Activated naive CD8-positive, alpha-beta T cell treated with anti-CD3 and anti-CD28 coated beads, Interleukin-2, amount 50 U/mL, for 16 hours (primary cell): ENCODE measurements at regions not wholly inside any gene's neighbourhood (a gene's known extent, or its start where the extent isn't known, plus 50 kb on each side); places are given as distances from the start of the nearest gene placed in this dataset.

ENCODE experiments used
- DNase-seq: peaks from one replicate; pipeline ENCODE4 v3.0.0-alpha.2; 2020; ENCODE audit warnings: low read depth, low spot score

DNA sequence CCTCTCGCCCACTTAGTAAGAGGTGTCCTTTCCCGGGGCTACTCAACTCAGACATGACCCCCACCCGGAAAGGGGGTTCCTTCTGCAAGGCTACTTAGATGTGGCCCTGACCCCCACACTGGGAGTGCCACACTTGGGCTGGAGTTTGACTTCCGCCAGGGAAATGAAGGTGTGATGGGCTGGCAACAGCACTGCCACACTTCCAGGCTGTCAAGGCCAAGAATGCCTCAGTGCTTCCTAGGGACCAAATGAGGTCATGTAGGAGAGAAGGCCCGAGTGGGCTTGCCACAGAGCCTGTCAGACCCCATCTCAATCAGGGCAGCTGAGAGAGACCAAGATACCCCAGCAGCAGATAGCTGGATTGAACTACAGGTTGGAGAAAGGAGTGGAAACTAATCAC lies 55.5 kb downstream of the DRD1 start:
- no peak for DNase-seq

DNA sequence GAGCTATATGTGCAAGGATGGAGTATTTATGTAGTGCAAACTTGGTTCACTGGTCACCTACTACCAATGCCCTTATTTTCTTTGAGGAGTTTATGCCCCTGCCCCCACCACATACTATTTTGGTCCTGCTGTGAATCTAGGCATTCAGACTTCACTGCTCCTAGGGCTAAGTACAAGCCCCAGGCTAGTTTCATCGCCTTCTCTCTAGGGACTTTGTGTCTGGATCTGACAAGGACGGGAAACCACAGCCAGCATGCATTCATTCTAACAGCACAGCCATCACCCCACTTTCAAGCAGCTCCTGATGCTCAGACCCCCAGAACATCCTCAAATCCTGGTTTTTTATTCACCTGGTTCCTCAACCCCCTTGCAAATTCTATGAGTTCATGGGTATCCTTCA lies 56.8 kb downstream of the DRD1 start:
- no peak for DNase-seq

DNA sequence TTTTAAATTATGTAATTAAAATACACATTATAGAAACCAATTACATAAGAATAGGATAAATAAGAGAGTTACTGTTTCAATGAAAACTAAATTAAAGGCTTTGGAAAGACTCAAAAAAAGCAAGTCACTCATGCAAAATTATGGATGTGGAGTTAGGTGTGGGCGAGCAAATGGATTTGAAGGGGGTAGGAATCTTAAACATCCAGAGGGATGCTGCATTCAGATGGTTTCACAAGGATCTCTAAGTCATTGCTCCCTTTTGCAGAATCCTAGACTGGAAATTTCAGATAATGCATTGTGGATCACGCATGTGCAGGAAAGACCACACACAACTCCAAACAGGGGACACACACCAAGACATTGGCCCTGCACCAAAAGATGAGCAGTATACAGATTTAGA lies 57.5 kb downstream of the DRD1 start:
- no peak for DNase-seq

DNA sequence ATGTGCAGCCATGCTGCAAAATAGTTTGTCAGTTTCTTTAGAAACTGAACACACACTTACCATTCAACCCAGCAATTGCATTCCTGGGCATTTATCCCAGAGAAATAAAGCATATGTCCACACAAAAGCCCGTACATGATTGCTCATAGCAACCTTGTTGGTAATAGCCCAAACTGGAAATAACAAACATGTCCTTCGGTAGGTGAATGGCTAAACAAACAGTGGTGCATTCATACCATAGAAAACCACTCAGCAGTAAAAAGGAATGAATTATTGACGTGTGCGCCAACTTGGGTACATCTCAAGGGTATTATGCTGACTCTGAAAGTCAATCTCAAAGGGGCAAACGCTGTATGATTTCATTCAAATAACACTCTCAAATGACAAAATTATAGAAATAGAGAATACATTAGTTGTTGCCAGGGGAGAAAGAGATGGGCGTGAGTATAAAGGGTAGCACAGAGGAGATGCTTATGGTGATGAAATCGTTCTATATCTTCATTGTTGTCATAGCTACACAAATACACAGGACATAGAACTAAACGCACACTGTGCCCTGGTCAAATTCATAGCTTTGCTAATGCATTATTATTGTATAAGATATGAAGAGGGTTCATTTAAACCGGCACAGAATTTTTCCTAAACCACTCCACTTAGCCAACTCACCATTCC lies 58.2 kb downstream of the DRD1 start:
- DNase-seq = no peak

DNA sequence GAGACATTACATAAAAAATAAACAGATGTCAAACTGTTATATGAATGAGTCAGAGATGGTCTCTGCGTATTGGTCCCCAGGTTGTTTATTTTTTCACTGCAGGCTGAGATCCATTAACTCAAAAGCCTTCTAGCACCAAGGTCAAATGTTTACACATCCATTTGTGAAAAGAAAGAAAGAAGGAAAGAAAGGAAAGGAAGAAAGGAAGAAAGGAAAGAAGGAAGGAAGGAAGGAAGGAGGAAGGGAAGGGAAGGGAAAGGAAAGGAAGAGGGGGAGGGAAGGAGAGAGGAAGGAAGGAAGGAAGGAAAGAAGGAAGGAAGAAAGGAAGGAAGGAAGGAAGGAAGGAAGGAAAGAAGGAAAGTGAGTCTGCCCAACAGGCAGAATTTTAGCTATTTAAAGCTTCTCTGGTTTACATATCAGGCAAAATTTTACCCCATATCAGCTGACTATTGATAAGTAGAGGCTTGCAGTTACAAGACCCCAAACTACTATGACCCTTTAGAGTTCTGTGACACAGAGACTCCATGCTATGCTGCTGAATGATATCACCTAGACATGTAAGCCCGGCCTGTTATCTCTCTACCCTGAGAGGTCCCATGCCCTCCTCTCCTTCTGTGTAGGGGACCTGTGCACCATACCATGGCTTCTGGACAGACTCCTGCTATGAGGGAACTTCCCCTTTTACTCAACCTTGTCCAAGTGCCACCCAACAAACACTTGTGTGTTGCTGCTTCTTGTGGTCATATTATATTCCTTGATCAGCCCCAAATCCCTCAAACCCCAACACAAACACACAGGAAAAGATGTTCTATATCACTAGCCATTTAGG lies 59.0 kb downstream of the DRD1 start:
- no peak for DNase-seq

DNA sequence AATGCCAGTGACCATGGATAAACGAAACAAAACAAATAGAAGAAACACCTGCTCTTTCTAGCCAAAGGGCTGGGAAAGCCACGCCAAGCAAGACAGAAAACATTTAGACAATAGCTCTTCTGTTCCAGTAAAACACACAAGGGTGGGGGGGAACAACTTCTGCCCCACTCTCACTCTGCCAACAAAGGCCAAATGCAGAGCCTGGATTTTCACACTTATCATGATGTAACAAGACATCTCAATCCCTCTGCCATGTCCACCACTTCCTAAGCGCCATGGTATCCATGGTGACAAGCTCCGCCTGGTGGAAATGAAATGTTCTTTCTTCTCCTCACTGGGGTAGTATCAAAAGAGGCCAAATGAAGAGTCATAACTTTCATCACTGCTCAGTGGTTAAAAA lies 60.6 kb downstream of the DRD1 start:
- no peak for DNase-seq

DNA sequence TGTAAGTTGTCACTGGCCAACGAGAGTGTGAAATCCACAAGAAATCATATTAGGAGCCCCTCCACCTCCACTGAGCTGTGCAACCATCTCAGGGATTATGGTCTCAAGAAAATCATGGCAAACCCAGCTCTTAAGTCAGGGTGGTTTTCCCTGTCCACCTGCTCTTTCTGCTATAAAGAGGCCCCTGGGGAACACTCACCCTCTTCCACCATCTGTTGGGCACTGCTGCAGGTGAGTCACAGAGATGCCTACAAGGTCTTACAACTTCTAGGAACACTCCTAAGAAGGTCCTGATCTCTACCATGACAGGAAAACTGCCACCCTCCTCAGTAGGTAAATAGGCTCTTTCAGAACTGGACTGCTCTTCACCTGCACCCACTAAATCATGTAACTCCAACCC lies 61.8 kb downstream of the DRD1 start:
- no peak for DNase-seq

DNA sequence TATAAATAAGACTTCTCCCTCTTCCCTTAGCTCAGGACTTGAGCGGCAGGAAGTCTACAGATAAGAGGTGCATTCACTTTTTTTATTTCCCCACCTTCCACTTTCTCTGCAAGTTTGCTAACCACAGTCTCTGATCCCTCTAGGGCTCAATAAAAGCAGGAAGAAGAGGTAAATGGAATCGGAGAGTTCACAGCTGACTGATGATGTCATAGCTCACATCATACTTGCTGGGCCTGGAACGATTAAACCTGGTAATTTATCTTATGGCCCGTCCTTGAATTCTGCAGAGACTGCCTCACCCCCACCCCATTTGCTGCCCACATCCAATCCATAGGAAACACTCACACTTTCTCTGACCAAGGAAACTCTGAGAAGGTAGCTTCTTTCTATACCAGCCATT lies 62.9 kb downstream of the DRD1 start:
- DNase-seq = no peak

DNA sequence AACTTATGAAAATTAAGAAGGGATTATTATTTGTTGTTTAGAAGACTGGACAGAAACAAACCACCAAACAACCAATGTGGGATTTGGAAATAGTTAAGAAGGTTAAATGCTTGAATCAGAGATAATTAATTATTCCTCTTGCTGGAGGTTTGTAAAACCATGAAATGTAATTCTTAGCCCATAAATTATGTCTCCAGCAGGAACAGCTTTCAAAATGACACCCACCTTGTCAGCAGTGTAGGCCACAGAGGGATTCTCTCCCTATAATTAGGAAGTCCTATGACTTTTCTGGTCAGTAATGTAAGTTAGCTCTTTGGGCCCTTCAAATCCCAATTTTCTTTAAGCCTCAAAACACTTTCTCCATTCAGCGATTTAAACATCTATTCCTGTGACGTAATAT lies 63.3 kb downstream of the DRD1 start:
- DNase-seq = no peak

DNA sequence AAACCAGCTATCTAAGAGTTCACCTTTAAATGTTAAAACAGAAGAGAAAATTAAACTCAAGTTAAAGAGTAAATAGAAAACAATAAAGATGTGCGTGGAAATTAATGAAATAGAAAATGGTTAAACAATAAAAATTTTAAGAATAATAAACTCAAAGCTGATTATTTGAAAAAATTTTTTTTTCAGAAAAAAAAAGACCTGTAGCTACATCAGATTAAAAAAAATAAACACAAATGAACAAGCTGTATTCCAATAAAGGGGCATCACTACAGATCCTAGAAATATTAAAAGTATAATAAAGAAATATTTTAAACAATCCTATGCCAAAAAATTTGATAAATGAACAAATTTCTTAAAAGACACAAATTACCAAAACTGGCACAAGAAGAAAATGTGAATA lies 64.1 kb downstream of the DRD1 start:
- DNase-seq = no peak

DNA sequence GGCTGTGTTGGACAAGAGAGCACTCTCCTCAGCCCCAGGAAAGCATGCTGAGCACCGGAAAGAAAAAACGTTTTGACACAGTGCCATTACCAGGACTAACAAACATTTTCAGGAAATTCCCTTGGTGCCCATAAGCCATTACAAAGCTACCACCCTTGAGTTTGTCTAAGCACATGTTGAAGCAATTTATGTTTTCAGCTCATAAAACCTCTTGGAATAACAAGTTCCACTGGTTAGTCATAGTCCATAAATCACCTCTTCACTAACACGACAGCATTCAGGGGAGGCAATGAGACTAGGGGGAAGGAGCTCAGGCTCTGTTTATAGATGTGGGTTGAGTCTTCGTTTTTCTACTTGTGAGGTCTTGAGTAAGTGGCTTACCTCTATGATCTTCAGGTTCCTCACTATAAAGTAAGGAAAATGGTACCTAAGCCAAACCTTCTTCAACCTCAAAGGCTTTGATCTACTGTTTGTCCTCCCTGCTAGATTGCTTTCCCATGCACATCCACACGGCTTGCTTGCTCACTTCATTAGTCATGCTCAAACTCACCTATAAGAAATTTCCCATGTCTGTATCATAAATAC lies 65.4 kb downstream of the DRD1 start:
- no peak for DNase-seq

DNA sequence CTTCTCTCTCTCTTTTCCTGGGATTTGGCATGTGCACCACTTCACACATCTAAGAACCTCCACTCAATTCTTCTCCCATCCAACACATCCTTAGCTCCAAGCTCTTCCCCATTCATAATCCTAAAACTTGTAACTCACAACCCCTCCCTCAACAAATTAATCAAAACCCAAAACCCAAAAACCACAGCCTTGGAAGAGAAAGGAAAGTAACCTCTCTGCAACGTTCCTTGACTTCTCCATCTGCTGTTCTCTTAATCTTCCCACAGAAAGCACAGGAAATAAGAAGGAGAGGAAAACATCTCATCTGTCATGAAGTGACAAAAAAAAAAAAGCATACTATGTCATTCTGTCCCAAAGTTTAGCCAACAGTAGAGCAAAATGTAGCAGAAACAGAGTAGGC lies 66.2 kb downstream of the DRD1 start:
- DNase-seq = no peak

DNA sequence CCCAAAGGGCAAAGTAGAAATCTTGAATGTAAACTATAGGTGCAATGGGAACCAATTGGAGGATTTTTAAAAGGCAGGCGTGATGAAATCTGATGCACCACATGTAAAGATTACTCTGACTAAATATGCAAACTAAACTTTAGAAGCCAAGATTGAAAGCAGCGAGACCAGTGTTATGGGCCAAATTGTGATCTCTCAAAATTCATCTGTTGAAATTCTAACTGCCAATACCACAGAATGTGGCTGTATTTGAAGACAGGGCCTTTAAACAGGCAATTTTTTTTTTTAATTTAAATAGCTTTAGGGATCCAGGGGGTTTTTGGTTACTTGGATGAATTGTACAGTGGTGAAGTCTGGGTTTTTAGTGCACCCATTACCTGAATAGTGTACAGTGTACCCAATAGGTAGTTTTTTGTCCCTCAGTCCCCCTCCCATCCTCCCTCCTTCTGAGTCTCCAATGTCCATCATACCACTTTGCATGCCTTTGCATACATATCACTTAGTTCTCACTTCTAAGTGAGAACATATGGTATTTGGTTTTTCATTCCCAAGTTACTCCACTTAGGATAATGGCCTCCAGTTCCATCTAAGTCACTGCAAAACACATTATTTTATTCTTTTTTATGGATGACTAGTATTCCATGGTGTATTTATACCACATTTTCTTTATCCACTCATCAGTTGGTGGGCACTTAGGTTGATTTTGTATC lies 69.7 kb downstream of the DRD1 start:
- no peak for DNase-seq

DNA sequence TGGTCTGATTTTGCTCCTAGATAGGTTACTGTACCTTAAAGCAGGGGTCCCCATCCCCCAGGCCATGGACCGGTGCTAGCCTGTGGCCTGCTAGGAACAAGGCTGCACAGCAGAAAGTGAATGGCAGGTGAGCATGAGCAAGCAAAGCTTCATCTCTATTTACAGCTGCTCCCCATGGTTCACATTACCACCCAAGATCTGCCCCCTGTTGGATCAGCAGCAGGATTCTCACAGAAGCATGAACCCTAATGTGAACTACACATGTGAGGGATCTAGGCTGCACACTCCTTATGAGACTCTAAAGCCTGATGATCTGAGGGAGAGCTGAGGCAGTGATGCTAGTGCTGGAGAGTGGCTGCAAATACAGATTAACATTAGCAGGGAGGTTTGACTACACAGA lies 78.1 kb downstream of the DRD1 start:
- no peak for DNase-seq

DNA sequence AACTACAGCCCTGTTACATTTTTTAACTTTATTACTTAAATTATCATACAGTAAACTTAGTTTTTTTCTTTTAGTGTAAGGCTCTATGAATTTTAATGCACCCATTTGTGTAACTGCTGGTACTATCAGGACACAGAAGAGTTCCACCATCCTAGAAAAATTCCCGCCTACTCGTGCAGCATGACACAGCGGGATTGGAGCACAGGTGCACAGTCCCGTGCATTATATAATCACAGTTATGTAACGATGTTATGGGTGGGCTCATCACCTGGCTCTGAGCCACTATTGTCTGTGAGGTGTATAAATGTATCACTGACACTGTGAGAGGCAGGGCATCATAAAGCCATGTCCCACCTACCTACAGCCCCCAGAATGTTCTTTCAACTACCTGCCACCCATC lies 80.7 kb downstream of the DRD1 start:
- DNase-seq = no peak

DNA sequence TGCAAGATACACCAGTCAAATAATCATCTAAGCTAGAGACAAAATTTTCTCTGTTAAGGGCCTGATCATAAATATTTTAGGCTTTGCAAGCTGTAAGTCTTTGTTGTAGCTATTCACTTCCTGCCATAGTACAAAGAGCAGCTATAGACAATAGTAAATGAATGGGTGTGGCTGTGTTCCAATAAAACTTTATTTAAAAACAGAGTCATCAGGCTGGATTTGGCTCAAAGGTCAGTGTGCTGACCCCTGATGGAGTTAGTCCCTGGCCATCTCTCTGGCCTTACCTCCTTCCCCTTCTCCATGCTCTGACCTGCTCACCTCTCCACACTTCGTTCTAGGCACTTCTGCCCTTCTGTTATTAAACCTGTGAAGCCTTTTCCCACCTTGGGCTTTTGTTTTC lies 86.0 kb downstream of the DRD1 start:
- DNase-seq = no peak

DNA sequence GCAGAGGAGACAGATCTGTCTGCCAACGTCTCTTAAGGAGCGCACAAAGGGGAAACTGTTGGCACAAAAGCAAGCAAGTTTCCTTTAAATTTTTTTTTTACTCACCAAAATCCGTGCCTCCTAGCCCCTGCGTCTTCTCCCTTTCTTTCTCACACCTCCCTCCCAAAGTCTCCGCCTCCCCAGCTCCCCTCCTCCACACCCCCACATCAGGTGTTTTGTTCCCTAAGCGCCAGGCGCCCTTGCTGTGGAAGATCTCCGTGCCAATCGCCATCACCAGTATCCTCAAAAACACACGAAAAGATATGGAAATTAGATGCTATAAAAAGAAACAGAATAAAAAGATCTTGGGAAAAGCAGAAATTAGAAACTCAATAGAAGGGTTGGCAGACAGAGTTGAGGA lies 87.6 kb downstream of the DRD1 start:
- DNase-seq = no peak

DNA sequence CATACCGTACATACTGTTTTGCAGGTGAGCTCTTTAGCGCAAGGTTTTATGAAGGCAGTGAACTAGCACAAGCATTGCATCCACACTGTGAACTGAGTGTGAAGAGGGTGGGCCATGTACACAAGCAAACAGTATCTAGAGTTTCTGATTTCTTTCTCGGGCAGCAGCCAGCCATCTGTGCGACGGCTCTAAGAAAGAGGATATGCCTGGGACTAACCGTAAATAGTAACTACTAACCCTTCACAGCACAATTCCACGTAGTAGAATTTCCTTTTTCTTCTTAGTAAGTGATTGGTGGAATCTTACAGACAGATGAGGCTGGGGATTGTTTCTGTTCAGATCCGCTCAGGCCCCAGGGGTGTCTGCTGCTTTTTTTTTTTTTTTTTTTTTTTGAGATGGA lies 89.0 kb downstream of the DRD1 start:
- no peak for DNase-seq

DNA sequence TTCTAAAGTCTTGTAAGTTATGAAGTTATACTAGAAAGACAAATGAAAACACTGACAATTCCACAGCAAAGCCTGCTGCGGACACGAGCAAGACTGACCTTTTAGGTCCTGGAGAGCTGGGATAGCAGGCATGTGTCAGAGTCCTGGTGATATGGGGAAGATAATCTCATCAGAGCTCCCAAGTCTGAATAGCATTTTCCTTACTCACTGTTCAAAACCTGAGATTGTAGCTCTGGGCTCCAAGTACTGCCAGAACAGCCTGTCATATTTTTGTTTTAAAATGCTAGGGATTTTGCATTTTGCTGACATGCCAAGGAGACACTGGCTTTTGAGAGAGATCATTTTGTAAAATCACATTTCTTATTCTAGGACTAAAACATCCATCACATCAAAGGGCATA lies 90.1 kb downstream of the DRD1 start:
- no peak for DNase-seq

DNA sequence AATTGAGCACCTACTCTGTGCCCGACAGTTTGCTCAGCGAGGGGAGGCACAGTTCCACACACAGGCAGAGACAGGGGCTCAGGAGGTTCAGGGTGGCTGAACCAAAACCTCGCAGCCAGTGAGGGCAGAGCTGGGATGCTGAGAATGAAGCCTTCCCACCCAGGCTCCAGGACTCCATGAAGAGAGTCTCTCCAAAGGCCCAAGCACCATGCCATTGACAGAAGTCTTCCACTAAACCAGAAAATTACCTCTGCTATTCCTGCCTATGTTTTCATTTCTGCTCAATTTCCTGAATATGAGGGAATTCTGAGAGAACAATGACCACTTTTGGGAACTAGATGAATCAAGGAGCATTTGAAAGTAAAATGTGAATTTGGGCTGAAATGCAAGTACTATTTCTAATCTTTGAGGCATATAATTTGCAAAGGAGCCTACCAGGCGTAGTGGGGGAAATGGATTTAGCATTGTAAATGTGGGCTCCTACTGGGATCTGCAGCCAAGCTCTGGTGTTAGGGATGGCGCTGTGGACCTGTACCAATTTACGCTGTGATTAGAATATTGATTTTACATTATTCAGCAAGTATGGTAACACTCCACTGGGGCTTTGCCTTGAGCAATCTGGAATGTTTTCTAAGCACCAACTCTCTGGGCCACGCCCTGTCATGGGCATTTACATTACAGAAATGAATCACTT lies 91.9 kb downstream of the DRD1 start:
- no peak for DNase-seq

DNA sequence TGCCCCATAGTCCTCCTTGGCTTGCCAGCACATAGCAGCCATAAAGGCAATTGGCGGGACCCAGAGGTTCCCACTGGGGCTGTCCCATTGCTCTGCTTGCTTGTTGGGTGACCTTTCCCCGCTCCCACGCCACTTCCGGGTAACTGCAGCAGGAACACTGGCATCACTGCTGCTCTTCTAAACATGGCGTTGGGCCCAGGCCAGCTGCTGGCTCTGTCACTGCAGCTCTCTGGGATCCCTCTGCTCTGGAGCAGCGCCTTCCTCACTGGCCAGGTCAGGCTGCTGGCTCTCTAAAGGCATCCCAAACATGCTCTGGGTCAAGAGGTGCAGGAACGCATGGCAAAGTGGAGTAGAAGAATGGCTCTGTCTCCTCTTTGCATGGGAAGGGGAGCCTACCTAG lies 92.9 kb downstream of the DRD1 start:
- DNase-seq = no peak

DNA sequence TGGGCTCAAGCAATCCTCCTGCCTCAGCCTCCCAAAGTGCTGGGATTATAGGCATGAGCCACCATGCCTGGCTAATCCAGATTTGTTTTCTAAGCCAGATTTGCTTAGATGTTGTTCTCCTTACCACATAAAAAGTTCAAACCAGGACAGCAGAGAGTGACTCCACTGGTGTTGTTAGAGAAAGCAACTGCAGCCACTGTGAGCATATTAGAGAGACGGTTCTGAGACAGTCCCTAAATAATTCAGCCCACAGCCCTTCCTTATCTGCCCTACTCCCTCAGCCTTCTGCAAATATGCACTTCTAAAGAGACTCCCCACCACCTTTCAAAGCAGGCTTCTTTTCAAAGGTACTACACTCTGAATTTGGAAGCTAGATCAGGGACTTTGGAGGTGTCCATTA lies 96.1 kb downstream of the DRD1 start:
- no peak for DNase-seq
